Mesodermal cell (in vitro differentiated cells): ENCODE measurements at regions not wholly inside any gene's neighbourhood (a gene's known extent, or its start where the extent isn't known, plus 50 kb on each side); places are given as distances from the start of the nearest gene placed in this dataset.
"Not testable (repeated sequence)": the region's sequence is repeated elsewhere in the genome, so short reads cannot be mapped to it uniquely, and the experiment has no call there.

Experiments
- H3K27ac ChIP-seq: 2 replicates; pipeline ENCODE4 v1.7.0; 2013; ENCODE audit warnings: mild to moderate bottlenecking, low read depth, low read length, moderate library complexity; ENCODE audit not compliant: severe bottlenecking
- H3K36me3 ChIP-seq: 2 replicates; pipeline ENCODE4 v1.7.1; 2013; ENCODE audit warnings: mild to moderate bottlenecking, low read length, moderate library complexity; ENCODE audit not compliant: control insufficient read depth, insufficient read depth
- H3K4me1 ChIP-seq: one replicate; pipeline ENCODE4 v1.7.1; 2013; ENCODE audit warnings: mild to moderate bottlenecking, low read length; ENCODE audit not compliant: insufficient read depth, control insufficient read depth, poor library complexity, severe bottlenecking
- H3K4me3 ChIP-seq: 2 replicates; pipeline ENCODE4 v1.7.0; 2013; ENCODE audit warnings: low read length, control low read depth, mild to moderate bottlenecking; ENCODE audit not compliant: insufficient read depth, poor library complexity, severe bottlenecking; ENCODE audit errors: extremely low read depth
- H3K9me3 ChIP-seq: 2 replicates; pipeline ENCODE4 v1.7.1; 2013; ENCODE audit warnings: mild to moderate bottlenecking, low read length, moderate library complexity; ENCODE audit not compliant: control insufficient read depth
- WGBS, 2 experiments: methylation state at CpG; one replicate each; pipeline ENCODE4 v1.1.5; 2013; ENCODE audit warnings: missing lambda C conversion rate in 2 of 2; ENCODE audit not compliant: insufficient coverage in 2 of 2; 5-methylcytosine and 5-hydroxymethylcytosine counted together

DNA sequence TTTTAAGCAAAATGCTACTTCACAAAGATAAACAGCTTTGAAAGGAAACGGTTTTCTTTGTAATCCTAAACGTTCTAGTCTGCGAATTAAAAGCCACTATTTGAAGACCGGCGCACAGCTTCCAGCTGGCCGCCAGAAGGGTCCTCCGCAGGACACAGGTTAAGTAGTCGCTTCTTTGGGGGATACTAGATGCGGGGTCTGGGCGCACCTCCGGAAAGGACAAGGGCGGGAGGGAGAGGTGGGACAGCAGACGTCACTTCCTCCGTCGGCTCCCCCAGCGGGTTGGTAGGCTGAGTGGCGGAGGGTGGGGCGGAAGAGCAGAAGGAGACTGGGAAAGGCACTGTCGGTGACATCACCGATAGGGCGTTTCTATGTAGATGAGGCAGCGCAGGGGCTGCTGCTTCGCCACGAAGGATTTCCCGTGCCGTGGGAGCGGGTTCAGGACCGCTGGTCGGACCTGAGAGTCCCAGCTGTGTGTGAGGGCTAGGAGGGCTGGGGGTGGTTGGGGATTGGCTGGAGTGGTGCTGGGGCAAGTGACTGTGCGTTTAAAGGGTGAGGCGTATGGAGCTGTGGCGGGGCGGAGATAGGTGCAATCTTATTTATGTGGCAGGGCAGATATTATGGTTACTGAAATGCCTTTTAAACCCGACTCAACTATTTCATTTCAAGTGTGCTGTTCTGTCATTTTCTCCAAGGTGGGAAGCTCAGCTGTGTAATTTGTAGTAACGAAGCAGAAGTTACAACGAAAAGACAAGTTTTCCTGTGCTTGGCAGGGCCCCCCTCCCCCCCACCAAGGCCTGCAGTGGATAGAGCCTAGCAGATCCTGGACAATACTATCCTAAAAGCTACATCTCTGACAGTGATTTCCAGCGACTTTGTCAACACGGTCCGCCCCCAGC lies 158.3 kb upstream of the NOTCH2NLA start:
- not testable (repeated sequence) for H3K36me3 ChIP-seq, H3K4me1 ChIP-seq, H3K9me3 ChIP-seq
- WGBS, 2 experiments, result 35% methylated on average over 4 of the region's 39 CpGs; no CpG with 5 or more reads in 1 of the 2 experiments
- Histone ChIP-seq H3K27ac (peak overlapping the region; percentile 88), H3K4me3 (peak overlapping the region; percentile 11)

DNA sequence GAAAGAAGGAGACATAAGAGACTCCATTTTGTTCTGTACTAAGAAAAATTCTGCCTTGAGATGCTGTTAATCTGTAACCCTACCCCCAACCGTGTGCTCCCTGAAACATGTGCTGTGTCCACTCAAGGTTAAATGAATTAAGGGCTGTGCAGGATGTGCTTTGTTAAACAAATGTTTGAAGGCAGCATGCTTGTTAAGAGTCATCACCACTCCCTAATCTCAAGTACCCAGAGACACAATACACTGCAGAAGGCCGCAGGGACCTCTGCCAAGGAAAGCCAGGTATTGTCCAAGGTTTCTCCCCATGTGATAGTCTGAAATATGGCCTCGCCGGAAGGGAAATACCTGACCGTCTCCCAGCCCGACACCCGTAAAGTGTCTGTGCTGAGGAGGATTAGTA lies 152.4 kb upstream of the NOTCH2NLA start:
- no CpG with 5 or more reads among the region's 7 CpGs for WGBS, 2 experiments
- H3K9me3 ChIP-seq, H3K36me3 ChIP-seq, H3K27ac ChIP-seq, H3K4me1 ChIP-seq, H3K4me3 ChIP-seq: not testable (repeated sequence)

DNA sequence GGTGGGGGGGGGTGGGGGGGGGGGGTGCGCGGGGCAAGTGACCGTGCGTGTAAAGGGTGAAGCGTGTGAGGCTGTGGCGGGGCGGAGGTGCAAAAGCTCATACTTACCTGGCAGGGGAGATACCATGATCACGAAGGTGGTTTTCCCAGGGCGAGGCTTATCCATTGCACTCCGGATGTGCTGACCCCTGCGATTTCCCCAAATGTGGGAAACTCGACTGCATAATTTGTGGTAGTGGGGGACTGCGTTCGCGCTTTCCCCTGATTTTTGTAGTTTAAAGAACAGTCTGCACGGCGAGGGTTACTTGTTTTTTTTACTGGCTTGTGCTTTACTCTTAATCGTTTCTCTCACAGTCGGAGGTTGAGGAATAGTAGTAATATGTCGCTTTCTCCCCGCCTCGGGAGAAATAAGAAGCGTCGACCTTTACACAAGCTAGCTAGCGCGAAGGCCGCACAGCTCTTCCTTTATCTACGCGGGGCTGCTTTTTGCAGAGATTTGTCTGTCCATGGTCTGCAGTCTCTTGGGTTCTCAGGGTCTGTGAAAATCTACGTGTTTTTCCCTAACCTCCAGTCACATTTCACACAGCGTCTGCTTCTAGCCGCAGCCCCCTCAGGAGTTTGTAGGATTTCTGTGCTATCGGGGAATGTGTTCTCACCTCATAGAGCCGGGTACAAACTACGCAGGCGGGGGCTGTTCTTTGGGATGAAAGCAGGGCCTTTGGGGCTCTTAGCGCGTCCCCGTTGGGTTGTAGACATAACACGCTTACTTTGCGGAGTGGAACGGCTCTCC lies 148.1 kb upstream of the NOTCH2NLA start:
- H3K9me3 ChIP-seq, H3K4me1 ChIP-seq, H3K36me3 ChIP-seq: not testable (repeated sequence)
- H3K4me3 ChIP-seq, result peak overlapping the region; percentile 5
- peak overlapping the region; percentile 72 for H3K27ac ChIP-seq
- WGBS, 2 experiments, result 0% methylated on average over 13 to 17 of the region's 42 CpGs

DNA sequence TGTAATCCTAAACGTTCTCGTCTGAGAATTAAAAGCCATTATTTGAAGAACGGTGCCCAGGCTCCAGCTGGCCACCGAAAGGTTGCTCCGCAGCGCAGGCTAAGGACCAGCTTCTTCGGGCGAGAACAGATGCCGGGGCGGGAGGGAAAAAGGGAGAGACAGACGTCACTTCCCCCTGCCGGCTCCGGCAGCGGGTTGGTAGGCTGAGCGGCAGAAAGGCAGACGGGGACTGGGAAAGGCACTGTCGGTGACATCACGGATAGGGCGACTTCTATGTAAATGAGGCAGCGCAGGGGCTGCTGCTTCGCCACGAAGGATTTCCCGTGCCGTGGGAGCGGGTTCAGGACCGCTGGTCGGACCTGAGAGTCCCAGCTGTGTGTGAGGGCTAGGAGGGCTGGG lies 147.5 kb upstream of the NOTCH2NLA start:
- not testable (repeated sequence) for H3K4me3 ChIP-seq, H3K27ac ChIP-seq, H3K9me3 ChIP-seq, H3K4me1 ChIP-seq, H3K36me3 ChIP-seq
- 0% methylated on average over 12 of the region's 27 CpGs; no CpG with 5 or more reads in 1 of the 2 experiments for WGBS, 2 experiments

DNA sequence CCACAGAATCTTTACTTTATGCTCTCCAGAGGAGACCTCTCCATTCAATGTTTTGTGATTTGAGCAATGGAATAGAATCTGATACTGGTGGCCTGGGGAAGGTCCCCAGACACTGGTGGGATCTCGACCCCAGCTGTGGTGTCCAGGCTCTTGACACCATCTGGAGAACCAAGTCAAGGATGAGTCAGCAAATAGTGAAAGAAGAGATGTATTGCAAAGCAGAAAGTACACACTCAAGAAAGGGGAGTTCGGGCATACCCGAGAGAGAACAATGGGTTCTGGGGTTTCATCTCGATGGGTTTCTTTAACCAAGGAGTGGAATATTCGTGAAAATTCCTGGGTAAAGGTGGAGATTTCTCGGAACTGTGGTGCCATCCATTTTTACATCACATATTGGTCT lies 146.3 kb upstream of the NOTCH2NLA start:
- H3K27ac ChIP-seq, H3K4me1 ChIP-seq, H3K4me3 ChIP-seq, H3K9me3 ChIP-seq, H3K36me3 ChIP-seq: not testable (repeated sequence)
- no CpG with 5 or more reads among the region's 6 CpGs for WGBS, 2 experiments

DNA sequence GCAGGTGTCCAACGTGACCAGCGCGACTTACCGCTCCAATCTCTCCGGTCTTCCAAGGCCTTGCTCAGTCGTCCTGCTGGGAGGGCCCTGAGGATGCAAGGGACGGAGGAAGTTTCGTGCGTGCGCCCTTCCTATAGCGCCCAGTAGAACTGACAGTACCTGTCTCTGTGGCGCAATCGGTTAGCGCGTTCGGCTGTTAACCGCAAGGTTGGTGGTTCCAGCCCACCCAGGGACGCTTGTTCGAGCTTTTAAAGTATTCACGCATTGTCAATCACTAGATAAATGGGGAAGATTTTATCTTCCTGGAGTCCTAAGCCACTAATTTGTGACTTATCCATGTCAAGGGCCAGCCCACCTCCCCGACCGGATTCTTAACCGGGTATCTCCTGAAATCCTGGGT lies 141.1 kb upstream of the NOTCH2NLA start:
- WGBS, 2 experiments, result 0% methylated on average over 1 of the region's 23 CpGs; no CpG with 5 or more reads in 1 of the 2 experiments
- not testable (repeated sequence) for H3K27ac ChIP-seq, H3K9me3 ChIP-seq, H3K36me3 ChIP-seq, H3K4me1 ChIP-seq
- H3K4me3 ChIP-seq, result peak overlapping the region; percentile 18

DNA sequence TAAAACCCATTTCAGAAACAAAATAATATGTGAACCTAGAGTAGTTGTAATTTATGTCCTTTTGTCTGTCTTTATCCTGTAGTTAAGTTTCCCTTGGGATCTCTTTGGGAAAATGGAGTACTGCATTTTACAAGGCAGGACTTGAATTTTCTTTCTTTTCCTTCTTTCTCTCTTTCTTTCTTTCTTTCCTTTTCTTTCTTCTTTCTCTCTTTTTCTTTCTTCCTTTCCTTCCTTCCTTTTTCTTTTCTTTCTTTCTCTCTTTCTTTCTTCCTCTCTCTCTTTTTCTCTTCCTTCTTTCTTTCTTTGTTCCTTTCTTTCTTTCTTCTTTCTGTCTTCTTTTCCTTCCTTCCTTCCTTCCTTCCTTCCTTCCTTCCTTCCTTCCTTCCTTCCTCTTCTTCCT lies 126.6 kb upstream of the NOTCH2NLA start:
- not testable (repeated sequence) for H3K4me1 ChIP-seq, H3K36me3 ChIP-seq, H3K9me3 ChIP-seq, H3K4me3 ChIP-seq, H3K27ac ChIP-seq

DNA sequence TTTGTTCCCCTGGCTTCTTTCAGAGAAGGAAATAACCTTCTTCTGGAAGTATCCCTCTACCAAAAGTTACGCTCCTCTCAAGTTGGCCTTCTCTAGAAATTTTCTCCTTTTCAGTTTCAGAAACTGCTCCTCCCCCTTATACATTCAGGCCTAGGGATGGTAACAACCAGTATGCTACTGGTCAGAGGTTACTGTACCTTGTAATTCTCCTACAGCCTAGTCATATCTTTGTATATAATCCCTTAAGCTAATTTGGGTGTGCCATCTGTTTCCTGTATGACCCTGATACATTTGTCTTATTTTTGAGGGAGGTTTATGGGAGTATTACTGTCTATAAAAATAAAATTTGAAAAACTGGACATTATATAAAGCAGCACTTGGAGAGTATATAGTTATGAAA lies 98.0 kb upstream of the NOTCH2NLA start:
- not testable (repeated sequence) for H3K4me1 ChIP-seq, H3K27ac ChIP-seq, H3K36me3 ChIP-seq, H3K4me3 ChIP-seq, H3K9me3 ChIP-seq
- no CpG with 5 or more reads among the region's 1 CpG for WGBS, 2 experiments

DNA sequence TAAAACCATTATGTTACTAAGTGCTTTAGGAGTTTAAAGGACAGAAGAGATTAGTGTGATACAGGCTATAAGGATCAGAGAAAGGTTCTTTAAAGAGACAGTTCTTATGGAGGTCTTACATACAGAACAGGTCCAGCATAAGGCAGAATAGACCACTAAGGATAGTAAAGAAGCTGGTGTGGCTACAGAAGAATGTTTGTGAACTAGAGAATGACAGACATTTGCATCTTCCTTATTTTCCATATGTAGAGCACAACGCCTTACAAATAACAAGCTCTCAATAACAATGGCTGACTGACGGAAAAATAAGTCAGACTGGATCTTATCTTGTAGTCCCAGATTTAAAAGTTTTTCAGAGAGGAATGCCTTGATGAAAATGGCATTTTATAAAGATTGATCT lies 95.6 kb upstream of the NOTCH2NLA start:
- WGBS, 2 experiments, result no CpG with 5 or more reads among the region's 2 CpGs
- H3K27ac ChIP-seq, H3K4me3 ChIP-seq, H3K9me3 ChIP-seq, H3K4me1 ChIP-seq, H3K36me3 ChIP-seq: not testable (repeated sequence)

DNA sequence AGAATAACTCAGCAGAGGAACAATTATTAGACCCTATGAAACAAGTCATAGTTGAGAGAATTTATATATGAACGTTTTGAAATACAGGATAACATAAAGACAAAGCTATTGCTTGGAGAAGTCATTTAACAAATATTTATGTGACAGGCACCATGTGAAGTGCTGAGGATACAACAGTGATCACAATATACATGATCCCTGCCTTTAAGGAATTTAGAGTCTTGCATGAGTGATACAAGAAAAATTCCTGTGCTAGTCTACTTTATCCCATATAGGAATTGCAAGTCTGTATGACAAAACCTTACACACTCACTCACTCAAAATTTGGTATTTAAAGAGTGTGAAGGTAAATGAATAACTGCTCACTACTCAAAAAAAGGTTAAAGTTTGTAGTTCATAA lies 94.5 kb upstream of the NOTCH2NLA start:
- H3K4me3 ChIP-seq, H3K4me1 ChIP-seq, H3K27ac ChIP-seq, H3K9me3 ChIP-seq, H3K36me3 ChIP-seq: not testable (repeated sequence)
- no CpG with 5 or more reads among the region's 1 CpG for WGBS, 2 experiments

DNA sequence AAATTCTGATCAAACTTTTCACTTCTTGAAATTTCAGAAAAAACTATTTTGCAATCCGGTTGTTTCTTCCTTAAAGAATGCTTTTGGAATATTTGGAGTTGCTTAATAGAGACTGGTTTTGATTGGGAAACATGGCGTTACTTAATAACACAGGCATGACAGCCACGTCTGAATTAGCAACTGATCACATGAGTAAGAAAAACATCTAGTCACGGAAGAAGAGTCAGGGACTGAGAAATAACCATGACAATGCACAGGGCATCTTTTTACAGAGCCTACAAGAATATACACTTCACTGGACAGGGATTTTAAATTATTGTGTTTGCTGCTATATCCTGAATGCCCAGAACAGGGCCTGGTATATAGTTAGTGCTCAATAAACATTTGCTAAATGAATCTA lies 94.1 kb upstream of the NOTCH2NLA start:
- no CpG with 5 or more reads among the region's 4 CpGs for WGBS, 2 experiments
- not testable (repeated sequence) for H3K27ac ChIP-seq, H3K36me3 ChIP-seq, H3K4me1 ChIP-seq, H3K4me3 ChIP-seq, H3K9me3 ChIP-seq
